Vagina (tissue), 2 donors: ENCODE measurements at regions not wholly inside any gene's neighbourhood (a gene's known extent, or its start where the extent isn't known, plus 50 kb on each side); places are given as distances from the start of the nearest gene placed in this dataset.

ENCODE experiments used
- CTCF ChIP-seq, 3 experiments: fragments of 450-650 bp in 2 of 3; fragments of 200-600 bp in 1 of 3; sonication (generic) in 1 of 3; IDR thresholded peaks; one replicate each; pipeline ENCODE4 v1.5.1; 2017 to 2019; ENCODE audit warnings: antibody characterized with exemption in 3 of 3, mild to moderate bottlenecking in 2 of 3, moderate library complexity in 2 of 3
- POLR2A ChIP-seq, 2 donors: fragments of 450-650 bp; IDR thresholded peaks; one replicate each; pipeline ENCODE4 v1.6.1; 2017; ENCODE audit warnings: antibody characterized with exemption in 2 of 2, mild to moderate bottlenecking in 2 of 2, moderate library complexity in 2 of 2
- POLR2AphosphoS5 ChIP-seq, 2 donors: sonication (generic); formaldehyde crosslinking; IDR thresholded peaks; one replicate each; pipeline ENCODE4 v1.9.0; 2017; ENCODE audit warnings: antibody characterized with exemption in 2 of 2, mild to moderate bottlenecking in 2 of 2, low read depth in 1 of 2; ENCODE audit not compliant: insufficient read depth in 1 of 2

DNA sequence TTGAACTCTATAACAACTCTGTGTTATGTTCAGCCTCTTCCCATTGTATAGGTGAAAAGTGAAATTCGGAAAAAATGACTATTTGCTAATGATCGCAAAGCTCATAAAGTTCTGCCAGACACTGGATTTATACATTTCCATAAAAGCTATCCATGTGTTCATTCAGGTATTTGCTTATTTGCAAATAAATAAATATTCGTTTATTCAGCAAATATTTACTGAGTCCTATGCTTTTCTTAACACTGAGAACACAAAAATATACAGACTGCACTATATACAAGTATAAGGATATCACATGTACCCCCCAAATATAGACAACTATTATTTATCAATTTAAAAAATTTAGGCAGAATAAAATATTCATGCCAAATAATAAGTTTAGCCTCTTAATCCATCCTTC is 63.2 kb upstream of the ATP8B1 start:
- no peak for TF ChIP-seq CTCF (IDR thresholded peaks at IDR 0.05)
- TF ChIP-seq POLR2A (IDR thresholded peaks at IDR 0.05): no peak
- TF ChIP-seq POLR2AphosphoS5 (IDR thresholded peaks at IDR 0.05; ENCODE audit: insufficient read depth in 1 of 2, low read depth in 1 of 2): no peak
